DND-41 (cell line): ENCODE measurements at regions not wholly inside any gene's neighbourhood (a gene's known extent, or its start where the extent isn't known, plus 50 kb on each side); places are given as distances from the start of the nearest gene placed in this dataset.
"Not testable (repeated sequence)": the region's sequence is repeated elsewhere in the genome, so short reads cannot be mapped to it uniquely, and the experiment has no call there.

ENCODE experiments used
- ATAC-seq: fragments of 200-7000 bp; cut with Tn5 transposase; 3 replicates; pipeline ENCODE4 v1.9.1; 2021; ENCODE audit warnings: low read depth; ENCODE audit not compliant: insufficient read depth
- DNase-seq: peaks from one replicate; pipeline ENCODE4 v3.0.0-alpha.2; 2020
- H2AFZ ChIP-seq: 2 replicates; pipeline ENCODE4 v1.6.0; 2012; ENCODE audit warnings: low read depth, low read length
- H3K27ac ChIP-seq: 2 replicates; pipeline ENCODE4 v1.5.1; 2012; ENCODE audit warnings: low read length, inconsistent platforms
- H3K27me3 ChIP-seq: fragments of 200-600 bp; sonication (generic); 2 replicates; pipeline ENCODE4 v1.6.0; 2012; ENCODE audit warnings: low read length, mild to moderate bottlenecking, inconsistent platforms; ENCODE audit not compliant: insufficient read depth, poor library complexity
- H3K36me3 ChIP-seq: 2 replicates; pipeline ENCODE4 v1.5.1; 2012; ENCODE audit warnings: low read length, inconsistent platforms; ENCODE audit not compliant: insufficient read depth
- H3K4me1 ChIP-seq: 2 replicates; pipeline ENCODE4 v1.5.1; 2012; ENCODE audit warnings: mild to moderate bottlenecking, low read length; ENCODE audit not compliant: insufficient read depth
- H3K4me2 ChIP-seq: 2 replicates; pipeline ENCODE4 v1.6.0; 2012; ENCODE audit warnings: mild to moderate bottlenecking, moderate library complexity, low read length, inconsistent platforms; ENCODE audit not compliant: insufficient read depth
- H3K4me3 ChIP-seq, 2 experiments: fragments of 200-600 bp in 1 of 2; shearing (Covaris generic) in 1 of 2; 2 replicates each; pipeline ENCODE4 v1.5.1; 2012 to 2016; ENCODE audit warnings: inconsistent platforms in 2 of 2, low read length in 2 of 2, mild to moderate bottlenecking in 2 of 2, low read depth in 1 of 2, moderate library complexity in 1 of 2
- H3K79me2 ChIP-seq: 2 replicates; pipeline ENCODE4 v1.6.0; 2012; ENCODE audit warnings: low read length, inconsistent platforms; ENCODE audit not compliant: insufficient read depth
- H3K9ac ChIP-seq: 2 replicates; pipeline ENCODE4 v1.6.0; 2012; ENCODE audit warnings: low read depth, mild to moderate bottlenecking, inconsistent platforms, low read length, moderate library complexity
- H3K9me3 ChIP-seq: 2 replicates; pipeline ENCODE4 v1.5.1; 2012; ENCODE audit warnings: low read length, moderate library complexity, mild to moderate bottlenecking, inconsistent platforms; ENCODE audit not compliant: insufficient read depth, severe bottlenecking
- H4K20me1 ChIP-seq: 2 replicates; pipeline ENCODE4 v1.6.0; 2012; ENCODE audit warnings: low read length; ENCODE audit not compliant: insufficient read depth
- CTCF ChIP-seq: IDR thresholded peaks from 2 replicates; pipeline ENCODE4 v1.5.1; 2012; ENCODE audit warnings: borderline replicate concordance, low read length, moderate library complexity, mild to moderate bottlenecking; ENCODE audit not compliant: poor library complexity, severe bottlenecking; ENCODE audit errors: extremely low read depth
- EZH2 ChIP-seq: IDR thresholded peaks from 3 replicates; pipeline ENCODE4 v1.6.1; 2012; ENCODE audit warnings: borderline replicate concordance, low read depth, mild to moderate bottlenecking, moderate library complexity, low read length, inconsistent platforms; ENCODE audit not compliant: severe bottlenecking

DNA sequence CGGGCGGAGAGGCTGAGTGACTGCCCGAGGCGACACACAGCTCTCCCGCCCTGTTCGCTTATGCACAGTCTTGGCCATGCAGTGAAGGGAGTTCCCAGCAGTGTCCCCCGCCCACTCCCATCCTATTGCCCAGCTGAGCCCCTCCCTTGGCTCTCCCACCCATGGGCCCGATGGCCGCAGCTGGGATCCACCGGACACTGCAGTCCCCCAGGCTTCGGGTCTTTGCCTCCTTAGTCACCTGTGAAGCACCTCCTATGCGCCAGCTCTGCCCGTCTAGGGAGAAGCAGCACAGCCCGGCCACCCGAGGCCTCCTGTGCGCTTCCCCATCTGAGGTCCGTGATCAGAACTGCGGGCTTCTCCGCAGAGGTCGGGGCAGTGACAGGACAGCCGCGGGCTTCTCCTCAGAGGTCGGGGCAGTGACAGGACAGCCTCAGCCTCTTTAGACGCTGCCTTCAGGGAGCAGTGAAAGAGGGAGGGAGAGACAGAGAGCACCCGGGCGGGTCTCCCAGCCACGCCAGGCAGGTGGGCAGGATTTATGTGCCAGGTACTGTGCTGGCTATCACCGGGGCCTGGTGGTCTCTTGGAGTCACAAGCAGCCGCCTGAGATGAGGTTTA, 143.1 kb downstream of the LAT start:
- not testable (repeated sequence) for ATAC-seq, H3K36me3 ChIP-seq, H3K79me2 ChIP-seq, DNase-seq, H3K9ac ChIP-seq, H3K27me3 ChIP-seq, H4K20me1 ChIP-seq, H3K4me2 ChIP-seq, H3K27ac ChIP-seq, H3K4me3 ChIP-seq, H2AFZ ChIP-seq, H3K9me3 ChIP-seq, H3K4me1 ChIP-seq

DNA sequence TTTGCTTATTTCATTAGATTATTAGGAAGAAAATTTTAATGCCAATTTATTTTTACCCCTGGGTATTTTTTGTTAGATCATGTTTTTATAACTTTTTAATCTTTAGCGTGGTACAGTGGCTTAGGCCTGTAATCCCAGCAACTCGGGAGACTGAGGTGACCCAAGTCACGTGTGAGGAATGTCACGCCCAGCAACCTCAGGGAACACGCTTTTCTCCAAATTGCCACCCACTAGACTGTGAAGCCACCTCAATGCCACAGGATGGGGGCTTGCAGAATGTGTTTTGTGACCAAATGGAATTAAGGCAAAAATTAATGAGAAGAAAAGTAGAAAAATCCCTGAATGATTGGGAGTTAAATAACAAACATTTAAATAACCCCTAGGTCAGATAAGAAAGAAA, 141.8 kb downstream of the LAT start:
- Histone ChIP-seq H3K27ac (no peak overlapping the region), H3K27me3 (no peaks in the 10 kb centered on the region), H3K36me3 (no peaks in the 10 kb centered on the region), H3K79me2 (no peaks in the 10 kb centered on the region), H3K9ac (no peak overlapping the region), H3K9me3 (no peaks in the 10 kb centered on the region), H3K4me2 (no peak overlapping the region), H3K4me1 (no peaks in the 10 kb centered on the region), H4K20me1 (no peaks in the 10 kb centered on the region), H3K4me3 (no peak overlapping the region), H2AFZ (no peak overlapping the region)
- DNase-seq (no peak), ATAC-seq (no peak)
- no peak for TF ChIP-seq EZH2
- TF ChIP-seq CTCF = no peak

GRCh38 chr16:29126057-29126494, 141.2 kb downstream of the LAT start:
- no peaks in the 10 kb centered on the region for H4K20me1 ChIP-seq
- no peaks in the 10 kb centered on the region for H3K27me3 ChIP-seq
- DNase-seq (no peak), ATAC-seq (no peak)
- no peak overlapping the region for H3K4me3 ChIP-seq
- TF ChIP-seq CTCF (no peak), EZH2 (no peak)
- H3K4me2 ChIP-seq = no peak overlapping the region
- no peak overlapping the region for H3K9ac ChIP-seq
- no peaks in the 10 kb centered on the region for H3K9me3 ChIP-seq
- no peak overlapping the region for H2AFZ ChIP-seq
- H3K36me3 ChIP-seq = no peaks in the 10 kb centered on the region
- no peaks in the 10 kb centered on the region for H3K79me2 ChIP-seq
- no peak overlapping the region for H3K27ac ChIP-seq
- no peaks in the 10 kb centered on the region for H3K4me1 ChIP-seq

DNA sequence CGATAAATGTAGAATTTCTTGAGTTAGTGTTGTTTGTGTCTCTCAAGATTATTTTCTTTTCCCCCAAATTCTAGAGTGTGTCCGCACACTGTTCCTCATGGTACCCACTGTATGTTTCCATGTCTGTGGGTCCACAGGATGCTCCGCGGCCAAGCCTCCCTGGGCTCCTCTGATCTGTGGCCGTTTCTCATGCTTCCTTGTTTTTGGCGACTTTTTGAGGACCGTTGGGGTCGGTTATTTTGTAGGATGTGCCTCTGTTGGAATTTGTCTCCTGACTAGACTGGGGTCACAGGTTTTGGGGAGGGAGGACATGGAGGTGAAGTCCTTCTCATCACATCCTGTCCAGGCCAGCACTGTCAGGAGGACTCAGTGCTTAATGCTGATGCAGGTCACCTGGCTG, 140.0 kb downstream of the LAT start:
- TF ChIP-seq EZH2 (no peak), CTCF (no peak)

GRCh38 chr16:29124162-29124561, 139.3 kb downstream of the LAT start:
- H3K36me3 ChIP-seq, ATAC-seq: not testable (repeated sequence)

More for the DNA sequence above, 140.0 kb downstream of the LAT start:
- Histone ChIP-seq H3K4me2 (no peak overlapping the region), H3K27ac (no peak overlapping the region), H4K20me1 (no peaks in the 10 kb centered on the region), H3K9me3 (no peaks in the 10 kb centered on the region), H3K36me3 (no peaks in the 10 kb centered on the region), H2AFZ (no peak overlapping the region), H3K79me2 (no peaks in the 10 kb centered on the region), H3K27me3 (no peaks in the 10 kb centered on the region), H3K9ac (no peak overlapping the region), H3K4me1 (no peaks in the 10 kb centered on the region), H3K4me3 (no peak overlapping the region)
- ATAC-seq = no peak
- no peak for DNase-seq

GRCh38 chr16:29120680-29121079, 135.8 kb downstream of the LAT start:
- H3K4me3 ChIP-seq, H2AFZ ChIP-seq, H3K4me2 ChIP-seq, H3K79me2 ChIP-seq, H3K27ac ChIP-seq, H4K20me1 ChIP-seq, H3K36me3 ChIP-seq, H3K4me1 ChIP-seq, H3K27me3 ChIP-seq, ATAC-seq, H3K9ac ChIP-seq, DNase-seq, H3K9me3 ChIP-seq: not testable (repeated sequence)

More at GRCh38 chr16:29124162-29124561, 139.3 kb downstream of the LAT start:
- H3K9ac ChIP-seq, H4K20me1 ChIP-seq, H3K9me3 ChIP-seq, H2AFZ ChIP-seq, DNase-seq, H3K27ac ChIP-seq, H3K4me2 ChIP-seq, H3K4me1 ChIP-seq, H3K4me3 ChIP-seq, H3K79me2 ChIP-seq, H3K27me3 ChIP-seq: not testable (repeated sequence)
